ENCODE measurements at regions not wholly inside any gene's neighbourhood (a gene's known extent, or its start where the extent isn't known, plus 50 kb on each side); places are given as distances from the start of the nearest gene placed in this dataset.
"Not testable (repeated sequence)": the region's sequence is repeated elsewhere in the genome, so short reads cannot be mapped to it uniquely, and the experiment has no call there.

DNA sequence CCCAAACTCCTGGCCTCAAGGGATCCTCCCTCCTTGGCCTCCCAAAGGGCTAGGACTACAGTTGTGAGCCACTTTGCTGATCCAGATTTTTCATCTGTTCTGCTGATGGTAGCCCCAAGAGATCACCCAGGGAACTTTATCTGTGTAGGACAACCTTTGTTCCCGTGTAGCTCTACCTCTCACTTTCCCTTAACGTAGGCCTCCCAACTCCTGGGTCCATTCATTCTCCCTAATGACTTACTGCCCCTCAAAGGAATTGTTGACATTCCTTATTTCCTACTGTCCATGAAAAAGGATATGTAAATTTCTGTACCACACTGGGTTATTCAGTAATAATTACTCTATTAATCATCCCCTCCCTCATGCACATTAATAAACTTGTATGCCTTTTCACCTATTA lies 51.0 kb upstream of the PHF24 start:
- no peak overlapping the region for H3K4me3 ChIP-seq
- no peak for DNase-seq
- peaks cover 6% of the 10 kb centered on the region for H3K27me3 ChIP-seq
- no peaks in the 10 kb centered on the region for H3K9me3 ChIP-seq
- no peaks in the 10 kb centered on the region for H3K36me3 ChIP-seq

DNA sequence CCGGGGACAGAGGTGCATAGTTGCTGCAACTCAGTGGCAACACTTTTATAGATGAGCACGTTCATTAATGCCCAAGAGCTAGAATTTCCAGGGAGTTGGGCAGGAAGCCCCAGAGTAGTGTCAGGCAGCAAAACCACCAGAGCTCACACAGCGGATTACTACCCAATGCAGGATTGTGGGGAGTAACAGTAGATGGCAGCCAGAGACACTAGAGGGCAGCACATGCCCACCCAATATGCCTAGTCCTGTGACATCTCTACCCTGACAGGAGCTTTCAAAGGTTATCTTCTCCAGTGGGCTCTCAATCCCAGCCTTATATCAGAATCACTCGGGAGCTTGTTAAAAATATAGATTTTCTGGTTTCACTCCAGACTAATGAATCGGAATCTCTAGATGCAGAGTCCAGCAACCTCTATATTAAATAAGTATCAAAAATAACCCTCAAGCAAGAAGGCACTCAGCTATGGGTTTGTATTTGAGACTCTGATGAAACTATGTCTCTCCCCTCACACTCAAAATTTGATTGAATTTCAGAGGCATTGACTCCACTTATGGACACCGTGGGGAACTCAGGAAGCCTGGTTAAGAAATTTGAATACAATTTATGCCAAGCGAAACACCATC lies 58.4 kb upstream of the PHF24 start:
- H3K27me3 ChIP-seq = peaks cover 18% of the 10 kb centered on the region
- no peaks in the 10 kb centered on the region for H3K36me3 ChIP-seq
- no peaks in the 10 kb centered on the region for H3K9me3 ChIP-seq
- DNase-seq = peak; percentile 44
- H3K4me3 ChIP-seq = no peak overlapping the region

DNA sequence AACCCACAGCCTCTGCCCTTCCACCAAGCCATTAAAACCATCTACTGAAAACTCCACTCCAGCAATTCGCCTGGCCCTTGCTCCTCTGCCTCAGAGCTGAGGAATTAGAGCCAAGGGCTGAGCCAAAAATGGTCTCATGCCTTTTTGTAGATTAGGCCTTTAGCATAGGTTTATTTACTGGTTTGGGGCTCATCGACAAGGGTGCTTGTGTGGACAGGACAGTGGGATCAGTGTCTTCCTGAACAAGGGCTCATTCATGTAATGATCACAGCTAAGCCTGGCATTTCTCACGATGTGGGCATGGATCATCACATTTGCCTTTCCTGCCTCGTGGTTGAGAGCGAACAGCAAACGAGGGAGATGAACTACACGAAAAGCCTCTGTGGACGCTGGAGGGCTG lies 59.2 kb upstream of the PHF24 start:
- no peak overlapping the region for H3K4me3 ChIP-seq
- H3K9me3 ChIP-seq = no peaks in the 10 kb centered on the region
- peaks cover 15% of the 10 kb centered on the region for H3K27me3 ChIP-seq
- DNase-seq = no peak
- no peaks in the 10 kb centered on the region for H3K36me3 ChIP-seq

DNA sequence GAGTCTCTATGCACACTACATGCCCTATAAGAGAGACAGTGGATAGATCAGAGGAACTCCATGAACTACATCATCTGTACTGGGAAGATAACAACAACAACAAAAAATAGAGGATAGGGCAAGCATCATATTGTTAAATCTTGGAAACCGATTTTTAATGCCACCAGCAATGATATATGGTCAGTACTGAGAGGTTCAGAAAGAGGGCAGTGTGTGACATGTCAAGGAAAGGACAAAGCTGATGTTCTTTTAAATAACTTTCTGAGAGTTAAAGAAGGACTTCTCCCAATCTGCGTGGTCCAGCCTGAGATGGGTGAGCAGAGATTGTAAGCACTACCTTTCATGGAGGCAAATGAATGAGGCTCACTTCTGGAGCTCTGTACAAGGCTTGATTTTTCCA lies 62.0 kb upstream of the PHF24 start:
- Histone ChIP-seq H3K27me3 (peaks cover 13% of the 10 kb centered on the region; the same call in 1 of the 2 replicates), H3K36me3 (no peaks in the 10 kb centered on the region), H3K9me3 (no peaks in the 10 kb centered on the region), H3K4me3 (no peak overlapping the region)
- DNase-seq = no peak

DNA sequence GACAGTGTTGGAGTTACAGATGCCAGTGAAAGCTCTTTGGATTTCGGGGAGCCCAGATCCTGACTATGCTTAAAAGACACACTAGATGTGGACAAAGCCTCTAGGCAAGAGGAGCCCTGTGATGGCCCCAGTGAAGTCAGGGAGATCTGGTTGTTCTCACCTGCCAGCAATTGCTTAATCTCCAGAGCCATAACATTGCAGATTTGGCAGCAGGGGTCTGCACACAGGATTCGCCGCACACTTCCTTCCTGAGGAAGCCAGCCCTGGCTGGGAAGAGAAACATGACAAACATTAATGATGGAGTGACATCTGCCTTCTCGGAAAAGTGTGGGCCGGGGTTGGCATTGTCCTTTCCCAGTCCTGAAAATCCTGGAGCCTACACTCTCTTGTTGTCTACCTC lies 65.2 kb upstream of the PHF24 start:
- no peaks in the 10 kb centered on the region for H3K9me3 ChIP-seq
- no peak overlapping the region for H3K4me3 ChIP-seq
- DNase-seq = no peak
- H3K36me3 ChIP-seq = no peaks in the 10 kb centered on the region
- H3K27me3 ChIP-seq = peaks cover 11% of the 10 kb centered on the region; the same call in 1 of the 2 replicates

DNA sequence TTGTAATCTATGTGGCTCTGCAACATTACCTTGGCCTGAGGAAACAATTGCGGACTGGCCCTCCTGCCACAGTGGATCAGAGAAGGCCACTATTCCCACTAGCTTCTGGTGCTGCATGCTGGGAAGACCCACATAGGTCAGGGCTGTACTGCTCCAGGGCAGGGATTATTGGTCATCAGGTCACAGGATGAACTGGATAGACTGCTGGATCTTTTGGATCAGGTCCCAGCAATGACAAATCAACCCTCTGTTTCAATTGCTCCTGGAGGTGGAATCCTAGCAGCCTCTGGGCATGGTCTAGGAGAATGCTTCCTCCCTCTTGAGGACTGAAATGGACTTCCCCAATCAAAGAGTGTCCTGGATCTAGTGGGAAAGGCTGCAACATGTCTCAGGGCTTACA lies 66.7 kb upstream of the PHF24 start:
- H3K27me3 ChIP-seq = peaks cover 5% of the 10 kb centered on the region; the same call in 1 of the 2 replicates
- no peaks in the 10 kb centered on the region for H3K36me3 ChIP-seq
- H3K4me3 ChIP-seq = no peak overlapping the region
- H3K9me3 ChIP-seq = no peaks in the 10 kb centered on the region
- DNase-seq = peak; percentile 18

DNA sequence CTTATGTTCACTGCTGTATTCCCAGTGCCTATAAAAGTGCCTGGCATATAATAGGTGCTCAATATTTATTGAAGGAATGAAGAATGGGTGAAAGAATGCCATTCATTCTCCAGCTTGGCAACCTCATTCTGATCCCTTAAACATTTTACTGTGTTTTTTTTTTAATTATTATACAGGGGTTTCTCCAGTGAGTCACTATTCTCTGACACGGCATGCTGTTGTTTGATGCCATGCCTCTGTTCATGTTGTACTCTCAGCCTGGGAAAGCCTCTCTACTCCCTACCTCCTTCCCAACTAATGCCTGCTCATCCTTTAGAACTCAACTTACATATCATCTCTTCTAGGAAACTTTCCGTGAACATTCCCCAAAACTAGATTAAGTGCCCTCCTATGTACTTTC lies 70.2 kb upstream of the PHF24 start:
- no peak for DNase-seq
- Histone ChIP-seq H3K36me3 (no peaks in the 10 kb centered on the region), H3K27me3 (no peaks in the 10 kb centered on the region), H3K9me3 (no peaks in the 10 kb centered on the region), H3K4me3 (no peak overlapping the region)

DNA sequence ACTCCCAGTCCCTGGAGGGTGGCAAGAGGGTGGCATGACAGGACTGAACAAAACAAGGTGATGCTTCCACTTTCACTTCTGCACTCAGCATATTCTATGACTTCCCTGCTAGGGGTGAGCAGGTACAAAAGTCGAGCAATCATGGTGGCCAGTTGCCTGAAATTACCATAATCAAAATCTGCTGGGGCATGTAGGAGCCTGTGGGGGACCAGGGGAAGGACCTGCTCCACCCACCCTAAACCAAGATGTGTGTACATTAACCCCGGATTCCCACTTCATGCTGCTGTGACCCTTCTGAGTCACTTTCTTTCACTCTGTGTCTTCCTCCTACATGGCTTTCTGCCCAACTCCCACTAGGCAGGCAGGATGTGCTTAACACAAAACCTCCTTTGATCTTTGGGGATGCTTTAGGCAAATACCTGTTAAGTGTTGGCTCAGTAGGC lies 73.3 kb upstream of the PHF24 start:
- H3K9me3 ChIP-seq = no peaks in the 10 kb centered on the region
- no peaks in the 10 kb centered on the region for H3K36me3 ChIP-seq
- no peaks in the 10 kb centered on the region for H3K27me3 ChIP-seq
- no peak overlapping the region for H3K4me3 ChIP-seq
- DNase-seq = no peak

DNA sequence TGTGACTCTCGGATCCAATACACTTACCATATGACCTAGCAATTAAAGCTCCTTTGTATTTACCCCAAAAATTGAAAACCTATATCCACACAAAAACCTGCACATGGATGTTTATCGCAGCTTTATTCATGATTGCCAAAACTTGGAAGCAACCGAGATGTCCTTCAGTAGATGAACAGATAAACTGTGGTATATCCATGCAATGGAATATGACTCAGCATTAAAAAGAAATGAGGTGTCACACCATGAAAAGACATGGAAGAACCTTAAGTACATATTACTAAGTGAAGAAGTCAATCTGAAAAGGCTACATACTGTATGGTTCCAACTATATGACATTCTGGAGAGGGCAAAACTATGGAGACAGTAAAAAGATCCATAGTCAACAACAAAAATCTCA lies 82.0 kb upstream of the PHF24 start:
- DNase-seq = no peak
- H3K27me3 ChIP-seq = no peaks in the 10 kb centered on the region
- no peak overlapping the region for H3K4me3 ChIP-seq
- H3K9me3 ChIP-seq = no peaks in the 10 kb centered on the region
- no peaks in the 10 kb centered on the region for H3K36me3 ChIP-seq

DNA sequence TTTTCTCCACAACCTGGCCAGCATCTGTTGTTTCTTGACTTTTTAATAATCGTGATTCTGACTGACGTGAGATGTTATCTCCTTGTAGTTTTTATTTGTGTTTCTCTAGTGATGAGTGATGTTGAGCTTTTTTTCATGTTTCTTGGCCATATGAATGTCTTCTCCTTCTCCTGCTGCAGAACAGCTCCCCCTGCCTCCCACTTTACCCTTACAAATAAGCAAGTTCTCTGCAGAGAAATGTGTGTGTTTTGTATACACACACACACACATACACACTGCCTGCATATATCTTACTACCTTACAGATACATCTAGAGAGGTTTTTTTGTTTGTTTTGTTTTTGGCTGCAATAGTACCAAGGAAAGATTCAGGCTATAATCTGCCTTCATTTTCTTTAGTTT lies 88.7 kb upstream of the PHF24 start:
- H3K4me3 ChIP-seq = no peak overlapping the region
- H3K36me3 ChIP-seq = no peaks in the 10 kb centered on the region
- 0 out of 2 replicates have a peak, but pooled peaks cover 5% of the 10 kb centered on the region for H3K27me3 ChIP-seq
- DNase-seq = no peak
- H3K9me3 ChIP-seq = no peaks in the 10 kb centered on the region

DNA sequence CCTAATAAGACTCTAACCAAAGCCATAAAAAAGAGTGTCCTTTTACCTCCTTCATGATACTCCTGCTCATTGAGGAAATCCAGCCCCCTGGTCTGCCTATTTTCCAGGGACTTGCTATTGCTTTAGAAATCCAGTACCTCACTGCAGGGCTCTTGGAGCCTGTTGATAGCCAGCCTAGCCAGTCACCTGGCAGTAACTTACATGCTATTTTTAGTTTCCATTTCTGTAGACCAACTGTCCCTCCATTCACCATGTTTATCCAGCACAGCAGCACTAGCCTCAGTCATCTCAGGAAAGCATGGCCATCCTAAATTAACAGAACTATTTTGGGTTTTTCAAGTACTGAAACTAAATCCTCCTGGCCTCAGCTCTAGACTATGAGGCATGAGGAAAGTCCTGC lies 91.5 kb upstream of the PHF24 start:
- Histone ChIP-seq H3K9me3 (no peaks in the 10 kb centered on the region; the same call in 1 of the 2 replicates), H3K27me3 (0 out of 2 replicates have a peak, but pooled peaks cover 5% of the 10 kb centered on the region), H3K4me3 (no peak overlapping the region), H3K36me3 (no peaks in the 10 kb centered on the region)
- no peak for DNase-seq

DNA sequence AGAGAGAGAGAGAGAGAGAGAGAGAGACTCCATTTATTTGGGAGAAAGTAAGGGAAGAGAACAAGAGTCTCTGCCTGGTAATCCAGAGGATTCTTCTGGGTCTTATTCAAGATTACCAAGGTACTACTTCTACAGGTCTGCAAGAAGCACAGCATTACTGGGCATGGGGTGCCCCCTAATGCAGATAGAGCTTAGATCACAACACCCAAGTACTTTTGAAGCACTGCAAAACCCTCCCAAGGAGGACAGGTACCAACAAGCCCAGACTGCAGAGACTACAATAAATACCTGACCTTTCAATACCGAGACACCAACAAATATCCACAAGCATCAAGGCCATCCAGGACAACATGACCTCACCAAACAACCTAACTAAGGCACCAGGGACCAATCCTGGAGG lies 94.7 kb upstream of the PHF24 start:
- DNase-seq = no peak
- no peaks in the 10 kb centered on the region; the same call in 1 of the 2 replicates for H3K9me3 ChIP-seq

DNA sequence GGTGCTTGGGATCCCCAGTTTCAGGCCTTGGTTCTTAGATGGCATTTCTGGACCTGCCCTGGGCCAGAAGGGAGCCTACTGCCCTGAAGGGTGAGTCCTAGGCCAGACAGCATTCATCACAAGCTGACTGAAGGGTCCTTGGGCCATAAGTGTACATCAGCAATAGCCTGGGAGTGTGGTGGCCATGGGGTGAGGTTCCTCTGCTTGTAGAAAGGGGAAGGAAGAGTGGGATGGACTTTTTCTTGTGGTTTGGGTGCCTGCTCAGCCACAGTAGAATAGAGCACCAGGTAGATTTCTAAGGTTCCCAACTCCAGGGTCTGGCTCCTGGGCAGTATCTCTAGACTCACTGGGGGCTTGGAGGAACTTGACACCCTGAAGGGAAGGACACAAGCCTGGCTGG lies 95.2 kb upstream of the PHF24 start:
- no peaks in the 10 kb centered on the region; the same call in 1 of the 2 replicates for H3K9me3 ChIP-seq
- no peaks in the 10 kb centered on the region for H3K36me3 ChIP-seq
- no peaks in the 10 kb centered on the region for H3K27me3 ChIP-seq
- no peak overlapping the region for H3K4me3 ChIP-seq
- no peak for DNase-seq

More for the DNA sequence above, 94.7 kb upstream of the PHF24 start:
- no peak overlapping the region for H3K4me3 ChIP-seq
- no peaks in the 10 kb centered on the region for H3K36me3 ChIP-seq
- no peaks in the 10 kb centered on the region for H3K27me3 ChIP-seq

DNA sequence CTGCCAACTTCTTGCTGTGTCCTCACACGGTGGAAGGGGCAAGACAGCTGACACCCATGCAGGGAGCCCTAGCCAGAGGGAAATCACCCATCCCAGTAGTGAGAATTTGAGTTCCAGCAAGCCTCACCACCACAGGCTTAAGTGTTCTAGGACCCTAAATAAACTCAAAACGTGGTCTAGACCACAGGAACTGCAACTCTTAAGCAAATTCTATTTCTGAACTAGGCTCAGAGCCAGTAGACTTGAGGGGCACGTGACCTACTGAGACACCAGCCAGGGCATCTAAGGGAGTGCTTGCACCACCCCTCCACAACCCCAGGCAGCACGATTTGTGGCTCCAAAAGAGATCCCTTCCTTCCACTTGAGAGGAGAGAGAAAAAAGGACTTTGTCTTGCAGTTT lies 96.0 kb upstream of the PHF24 start:
- Histone ChIP-seq H3K4me3 (no peak overlapping the region), H3K9me3 (no peaks in the 10 kb centered on the region; the same call in 1 of the 2 replicates), H3K27me3 (no peaks in the 10 kb centered on the region), H3K36me3 (no peaks in the 10 kb centered on the region)
- DNase-seq = no peak

DNA sequence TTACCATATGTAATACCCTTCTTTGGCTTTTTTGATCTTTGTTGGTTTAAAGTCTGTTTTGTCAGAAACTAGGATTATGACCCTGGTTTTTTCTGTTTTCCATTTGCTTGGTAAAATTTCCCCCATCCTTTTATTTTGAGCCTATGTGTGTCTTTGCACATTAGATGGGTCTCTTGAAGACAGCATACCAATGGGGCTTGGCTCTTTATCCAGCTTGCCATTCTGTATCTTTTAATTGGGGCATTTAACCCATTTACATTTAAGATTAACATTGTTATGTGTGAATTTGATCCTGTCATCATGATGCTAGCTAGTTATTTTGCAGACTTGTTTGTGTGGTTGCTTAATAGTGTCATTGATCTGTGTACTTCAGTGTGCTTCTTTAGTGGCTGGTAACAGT lies 103.1 kb upstream of the PHF24 start:
- DNase-seq, H3K4me3 ChIP-seq: not testable (repeated sequence)

DNA sequence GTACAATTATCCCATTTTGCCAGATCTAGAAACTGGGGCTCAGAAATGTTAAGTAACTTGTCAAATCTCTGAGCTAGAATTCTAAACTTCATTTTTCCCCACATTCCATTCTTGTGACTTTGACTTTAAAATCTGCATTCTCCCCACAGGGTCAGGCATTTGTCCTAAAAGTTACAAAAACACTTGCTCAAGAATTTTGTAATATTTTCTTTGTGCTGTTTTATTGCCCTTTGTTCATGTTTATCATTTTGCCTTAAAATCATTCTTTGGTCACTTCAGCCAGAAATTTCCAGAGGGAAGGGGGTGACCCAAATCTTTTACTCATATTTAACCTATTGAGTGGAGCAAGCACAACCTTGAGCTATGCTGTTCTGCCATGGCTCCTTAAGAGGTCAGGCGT lies 120.1 kb upstream of the CCL21 start:
- Histone ChIP-seq H3K36me3 (no peaks in the 10 kb centered on the region), H3K27me3 (no peaks in the 10 kb centered on the region), H3K4me3 (no peak overlapping the region), H3K9me3 (no peaks in the 10 kb centered on the region)
- DNase-seq = no peak

More for the DNA sequence above, 103.1 kb upstream of the PHF24 start:
- H3K27me3 ChIP-seq, H3K36me3 ChIP-seq, H3K9me3 ChIP-seq: not testable (repeated sequence)

DNA sequence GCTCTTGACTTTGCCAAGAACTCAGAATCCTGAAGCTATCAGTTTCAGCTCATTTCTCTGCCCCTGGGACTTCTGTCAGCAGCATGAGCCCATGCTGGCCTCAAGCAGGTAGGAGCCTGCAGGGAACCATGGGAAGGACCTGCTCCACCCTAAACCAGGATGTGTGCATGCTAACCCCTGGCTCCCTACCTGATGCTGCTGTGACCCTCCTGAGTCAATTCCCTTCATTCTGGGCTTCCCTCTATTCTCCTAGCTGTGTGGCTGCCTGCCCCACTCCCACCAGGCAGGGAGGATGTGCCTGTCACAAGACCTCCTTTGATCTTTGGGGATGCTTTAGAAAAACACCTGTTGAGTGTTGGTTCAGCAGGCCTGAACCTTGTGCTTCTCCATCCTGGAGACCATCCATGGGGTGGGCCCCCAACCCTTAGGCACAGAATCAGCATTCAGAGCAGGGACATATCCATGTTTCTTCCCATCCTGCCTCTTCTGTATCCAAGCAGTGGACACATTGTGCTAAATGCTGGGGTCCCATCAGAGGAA lies 117.1 kb upstream of the CCL21 start:
- H3K27me3 ChIP-seq = no peaks in the 10 kb centered on the region
- H3K36me3 ChIP-seq = no peaks in the 10 kb centered on the region
- H3K4me3 ChIP-seq = no peak overlapping the region
- H3K9me3 ChIP-seq = no peaks in the 10 kb centered on the region
- no peak for DNase-seq

DNA sequence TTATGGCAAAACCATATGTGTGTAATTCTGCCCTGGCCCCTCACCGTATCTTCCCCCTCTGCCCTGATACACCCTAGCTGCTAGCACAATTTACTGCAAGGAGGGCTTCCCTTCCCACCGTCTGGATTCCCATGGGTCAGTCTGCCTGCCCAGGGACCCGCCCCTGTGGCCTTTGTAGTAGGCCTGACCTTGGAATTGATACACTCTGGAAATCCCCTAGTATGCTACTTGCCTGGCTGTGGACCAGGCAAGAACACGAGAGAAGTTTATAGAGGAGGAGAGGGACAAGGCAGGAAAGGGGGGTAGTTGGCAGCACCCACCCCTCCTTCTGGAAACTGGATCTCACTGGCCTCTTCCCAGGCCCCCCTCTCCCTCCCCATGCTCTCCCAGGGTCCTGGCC lies 115.8 kb upstream of the CCL21 start:
- Histone ChIP-seq H3K4me3 (no peak overlapping the region), H3K27me3 (no peaks in the 10 kb centered on the region), H3K9me3 (no peaks in the 10 kb centered on the region), H3K36me3 (no peaks in the 10 kb centered on the region)
- no peak for DNase-seq

All from MG63 (cell line).